ENCODE measurements at regions not wholly inside any gene's neighbourhood (a gene's known extent, or its start where the extent isn't known, plus 50 kb on each side); places are given as distances from the start of the nearest gene placed in this dataset.

DNA sequence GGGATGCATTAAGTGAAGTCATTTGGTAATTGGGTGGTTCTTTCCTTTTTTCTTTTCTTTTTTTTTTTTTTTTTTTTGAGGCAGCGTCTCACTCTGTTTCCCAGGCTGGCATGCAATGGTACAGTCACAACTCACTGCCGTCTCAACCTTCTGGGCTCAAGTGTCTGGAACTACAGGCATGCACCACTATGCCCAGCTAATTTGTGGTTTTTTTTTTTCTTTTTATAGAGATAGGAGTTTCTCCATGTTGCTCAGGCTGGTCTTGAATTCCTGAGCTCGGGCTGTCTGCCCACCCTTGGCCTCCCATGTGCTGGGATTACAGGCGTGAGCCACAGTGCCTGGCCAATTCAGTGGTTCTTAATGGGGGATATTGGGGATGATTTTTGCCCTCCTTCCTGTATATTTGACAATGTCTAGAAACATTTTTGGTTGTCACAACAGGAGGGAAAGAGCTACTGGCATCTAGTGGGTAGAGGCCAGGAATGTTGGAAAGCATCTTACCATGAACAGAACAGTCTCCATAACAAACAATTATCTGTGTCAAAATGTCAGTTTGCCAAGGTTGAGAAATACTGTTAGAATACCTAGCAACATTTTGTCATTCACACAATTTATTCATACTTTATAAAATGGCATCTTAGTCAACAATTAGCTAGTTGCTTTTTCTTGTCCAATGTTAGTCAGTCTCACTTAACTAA lies 79.4 kb upstream of the CNTN3 start:
- TF ChIP-seq CTCF (IDR thresholded peaks at IDR 0.05; ENCODE audit: low read length): no peak
- TF ChIP-seq EZH2 (IDR thresholded peaks at IDR 0.05; ENCODE audit: borderline replicate concordance, low read length): no peak

All from OCI-LY1 (cell line).